Natural killer cell treated with Interleukin-12 subunit alpha and Interleukin-12 subunit beta and Interleukin-15 and Interleukin-18, amount 100 ng/mL, for 72 hours (primary cell): ENCODE measurements at regions not wholly inside any gene's neighbourhood (a gene's known extent, or its start where the extent isn't known, plus 50 kb on each side); places are given as distances from the start of the nearest gene placed in this dataset.
A peak's percentile ranks its signal among the peaks of the same experiment; 100 is the strongest.

ENCODE experiments used
- ATAC-seq, 2 donors: fragments of 150-1000 bp; cut with Tn5 transposase in 1 of 2; sonication (Bioruptor Pico), chemical (Tn5 transposase) in 1 of 2; 2 replicates each; pipeline ENCODE4 v1.10.0; 2021
- DNase-seq: peaks from one replicate; pipeline ENCODE4 v3.0.0; 2022; ENCODE audit warnings: low spot score
- H3K27ac Mint-ChIP-seq, 2 donors: 1 replicate in 1 of 2; 2 replicates in 1 of 2; pipeline ENCODE4 v1.8.0; 2022; ENCODE audit warnings: mixed read lengths in 2 of 2, mild to moderate bottlenecking in 1 of 2, moderate library complexity in 1 of 2
- H3K27me3 Mint-ChIP-seq, 2 donors: 1 replicate in 1 of 2; 2 replicates in 1 of 2; pipeline ENCODE4 v1.8.0; 2022; ENCODE audit warnings: mixed read lengths in 2 of 2
- H3K36me3 Mint-ChIP-seq: one replicate; pipeline ENCODE4 v1.8.0; 2022; ENCODE audit warnings: mixed read lengths
- H3K4me1 Mint-ChIP-seq, 2 donors: 1 replicate in 1 of 2; 2 replicates in 1 of 2; pipeline ENCODE4 v1.8.0; 2022; ENCODE audit warnings: low read depth in 2 of 2, mixed read lengths in 2 of 2, mild to moderate bottlenecking in 1 of 2
- H3K4me3 Mint-ChIP-seq: one replicate; pipeline ENCODE4 v1.8.0; 2022; ENCODE audit warnings: mixed read lengths
- H3K9me3 Mint-ChIP-seq: 2 replicates; pipeline ENCODE4 v1.8.0; 2022; ENCODE audit warnings: mixed read lengths

- Mint-ChIP-seq H3K4me3 (no peak overlapping the region), H3K9me3 (no peaks in the 10 kb centered on the region), H3K36me3 (no peaks in the 10 kb centered on the region), H3K4me1 (peaks cover 13 to 14% of the 10 kb centered on the region in 2 donors), H3K27ac (no peak overlapping the region), H3K27me3 (peaks cover 0 to 21% of the 10 kb centered on the region in 2 donors)
- DNase-seq (no peak), ATAC-seq (no peak)
Observed at GRCh38 chr18:25843791-25844190, 246.6 kb downstream of the SS18 start.

DNA sequence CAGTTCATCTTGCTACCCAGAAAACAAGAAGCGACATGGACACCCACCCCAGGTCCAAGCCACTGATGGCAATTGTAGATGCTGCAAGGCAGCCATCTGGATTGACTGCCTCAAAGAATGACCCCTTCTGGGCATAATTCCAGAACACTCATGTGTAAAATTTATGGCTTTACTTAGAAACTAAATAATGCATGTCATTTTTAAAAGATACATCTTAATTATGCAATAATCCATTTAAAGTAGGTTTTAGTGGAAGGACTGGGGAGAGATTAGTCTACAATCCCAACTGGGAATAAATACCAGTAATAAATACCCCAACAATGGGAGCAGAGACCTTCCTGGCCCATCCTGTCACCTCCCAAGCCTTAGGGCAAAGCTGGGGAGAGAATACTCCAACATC, 247.7 kb downstream of the SS18 start:
- no peak for ATAC-seq
- H3K4me3 Mint-ChIP-seq, result no peak overlapping the region

GRCh38 chr18:25834061-25834460, 256.4 kb downstream of the SS18 start:
- no peaks in the 10 kb centered on the region for H3K36me3 Mint-ChIP-seq
- H3K4me1 Mint-ChIP-seq, result peaks cover 0 to 3% of the 10 kb centered on the region in 2 donors
- no peak for ATAC-seq
- H3K27me3 Mint-ChIP-seq, result peaks cover 11 to 17% of the 10 kb centered on the region in 2 donors
- no peak for DNase-seq
- no peak overlapping the region for H3K27ac Mint-ChIP-seq
- no peaks in the 10 kb centered on the region for H3K9me3 Mint-ChIP-seq
- H3K4me3 Mint-ChIP-seq, result no peak overlapping the region

More for the DNA sequence above, 247.7 kb downstream of the SS18 start:
- peaks cover 0 to 19% of the 10 kb centered on the region in 2 donors for H3K27me3 Mint-ChIP-seq
- no peaks in the 10 kb centered on the region for H3K36me3 Mint-ChIP-seq
- no peaks in the 10 kb centered on the region for H3K9me3 Mint-ChIP-seq
- DNase-seq, result no peak
- no peak overlapping the region for H3K27ac Mint-ChIP-seq
- peaks cover 13 to 14% of the 10 kb centered on the region in 2 donors for H3K4me1 Mint-ChIP-seq

GRCh38 chr18:25832001-25832604, 258.3 kb downstream of the SS18 start:
- no peaks in the 10 kb centered on the region for H3K9me3 Mint-ChIP-seq
- peaks cover 11% of the 10 kb centered on the region in 2 donors for H3K27me3 Mint-ChIP-seq
- DNase-seq (no peak), ATAC-seq (peak in 1 of 2 donors; percentile 76)
- no peak overlapping the region for H3K4me3 Mint-ChIP-seq
- H3K4me1 Mint-ChIP-seq, result peaks cover 0 to 3% of the 10 kb centered on the region in 2 donors
- H3K27ac Mint-ChIP-seq, result no peak overlapping the region
- no peaks in the 10 kb centered on the region for H3K36me3 Mint-ChIP-seq

- peaks cover 0 to 2% of the 10 kb centered on the region in 2 donors for H3K4me1 Mint-ChIP-seq
Observed at GRCh38 chr18:25831301-25831701, 259.1 kb downstream of the SS18 start.

DNA sequence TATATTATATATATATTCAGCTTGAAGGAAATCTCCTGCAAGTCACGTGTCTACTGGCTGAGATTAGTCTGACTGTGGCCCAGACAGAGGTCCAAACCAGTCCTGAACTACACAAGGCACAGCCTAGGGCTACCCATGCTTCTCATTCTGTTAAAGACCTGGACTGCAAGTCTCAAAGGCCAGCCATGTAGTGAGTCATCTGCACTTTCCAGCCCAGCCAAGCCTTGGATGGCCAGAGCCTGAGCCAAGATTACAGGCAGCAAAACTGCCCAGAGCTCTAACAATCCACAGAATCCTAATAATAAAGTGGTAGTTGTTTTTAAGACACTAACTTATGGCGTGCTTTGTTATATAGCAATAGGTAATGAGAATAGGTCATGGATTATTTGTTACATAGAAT, 259.6 kb downstream of the SS18 start:
- Mint-ChIP-seq H3K36me3 (no peaks in the 10 kb centered on the region), H3K9me3 (no peaks in the 10 kb centered on the region), H3K27ac (no peak overlapping the region), H3K4me1 (peaks cover 0 to 4% of the 10 kb centered on the region in 2 donors), H3K27me3 (peaks cover 3 to 6% of the 10 kb centered on the region in 2 donors), H3K4me3 (no peak overlapping the region)
- ATAC-seq (no peak), DNase-seq (no peak)

More at GRCh38 chr18:25831301-25831701, 259.1 kb downstream of the SS18 start:
- no peaks in the 10 kb centered on the region for H3K36me3 Mint-ChIP-seq
- H3K9me3 Mint-ChIP-seq, result no peaks in the 10 kb centered on the region
- H3K4me3 Mint-ChIP-seq, result no peak overlapping the region
- DNase-seq, result no peak
- H3K27ac Mint-ChIP-seq, result no peak overlapping the region
- peaks cover 6% of the 10 kb centered on the region in 2 donors for H3K27me3 Mint-ChIP-seq
- no peak for ATAC-seq

GRCh38 chr18:25827961-25828561, 262.4 kb downstream of the SS18 start:
- Mint-ChIP-seq H3K27ac (no peak overlapping the region), H3K9me3 (no peaks in the 10 kb centered on the region), H3K27me3 (no peaks in the 10 kb centered on the region), H3K4me1 (peaks cover 0 to 4% of the 10 kb centered on the region in 2 donors), H3K36me3 (no peaks in the 10 kb centered on the region), H3K4me3 (no peak overlapping the region)
- DNase-seq, result no peak
- no peak for ATAC-seq

GRCh38 chr18:25827228-25827627, 263.2 kb downstream of the SS18 start:
- H3K9me3 Mint-ChIP-seq, result no peaks in the 10 kb centered on the region
- no peaks in the 10 kb centered on the region for H3K36me3 Mint-ChIP-seq
- DNase-seq, result no peak
- no peak overlapping the region for H3K27ac Mint-ChIP-seq
- H3K27me3 Mint-ChIP-seq, result no peaks in the 10 kb centered on the region
- H3K4me3 Mint-ChIP-seq, result no peak overlapping the region
- H3K4me1 Mint-ChIP-seq, result peaks cover 0 to 4% of the 10 kb centered on the region in 2 donors
- ATAC-seq, result no peak

DNA sequence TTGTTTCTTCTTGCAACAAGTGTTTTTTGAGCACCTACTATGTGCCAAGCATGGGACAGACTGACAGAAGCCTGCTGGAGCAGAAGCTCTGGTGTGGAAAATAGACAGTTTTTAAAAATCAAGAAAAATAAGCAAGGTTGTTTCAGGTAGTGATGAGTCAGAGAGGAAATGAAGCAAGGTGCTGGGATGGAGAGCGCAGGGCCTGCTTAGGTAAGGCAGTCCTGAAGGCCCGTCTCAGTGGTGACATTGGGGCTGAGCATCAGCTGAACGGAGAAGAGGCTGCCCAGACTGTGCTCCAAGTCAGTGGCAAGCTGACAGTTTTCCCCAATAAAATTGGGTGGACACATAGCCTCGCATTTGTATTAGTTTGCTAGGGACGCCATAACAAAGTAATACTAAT, 263.6 kb downstream of the SS18 start:
- Mint-ChIP-seq H3K4me3 (no peak overlapping the region), H3K27ac (no peak overlapping the region)

GRCh38 chr18:25825979-25826776, 264.2 kb downstream of the SS18 start:
- Mint-ChIP-seq H3K9me3 (no peaks in the 10 kb centered on the region), H3K27me3 (peaks cover 5 to 7% of the 10 kb centered on the region in 2 donors), H3K36me3 (no peaks in the 10 kb centered on the region), H3K4me1 (peaks cover 0 to 4% of the 10 kb centered on the region in 2 donors), H3K4me3 (no peak overlapping the region), H3K27ac (peak overlapping the region in 1 of 2 donors; percentile 14)
- no peak for DNase-seq
- ATAC-seq, result no peak

More for the DNA sequence above, 263.6 kb downstream of the SS18 start:
- Mint-ChIP-seq H3K36me3 (no peaks in the 10 kb centered on the region), H3K4me1 (peaks cover 0 to 4% of the 10 kb centered on the region in 2 donors), H3K27me3 (peaks cover 0 to under 1% of the 10 kb centered on the region in 2 donors), H3K9me3 (no peaks in the 10 kb centered on the region)
- DNase-seq, result no peak
- no peak for ATAC-seq

DNA sequence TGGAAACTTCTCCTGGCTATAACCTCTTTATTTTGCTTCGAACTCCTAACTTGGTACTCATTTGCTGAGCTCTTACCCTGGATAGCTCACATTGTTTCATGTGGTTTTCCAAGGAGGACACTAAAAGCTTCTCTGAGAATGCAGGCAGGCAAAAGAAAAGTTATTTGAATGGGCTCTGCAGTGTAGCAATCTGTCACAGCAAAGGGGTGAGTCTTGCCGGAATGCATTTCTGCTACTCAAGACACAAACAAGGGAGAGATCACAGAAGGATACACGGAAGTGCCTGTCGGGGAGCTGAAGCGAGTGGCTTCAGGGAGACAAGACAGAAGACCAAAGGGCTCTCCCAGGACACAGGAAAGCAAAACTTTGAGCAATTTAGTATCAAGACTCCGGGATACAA, 265.4 kb downstream of the SS18 start:
- DNase-seq (no peak), ATAC-seq (no peak)
- Mint-ChIP-seq H3K9me3 (no peaks in the 10 kb centered on the region), H3K36me3 (no peaks in the 10 kb centered on the region), H3K4me1 (peaks cover 0 to 4% of the 10 kb centered on the region in 2 donors), H3K27me3 (peaks cover 8% of the 10 kb centered on the region in 2 donors), H3K4me3 (no peak overlapping the region), H3K27ac (no peak overlapping the region)

GRCh38 chr18:25819746-25820363, 270.6 kb downstream of the SS18 start:
- ATAC-seq (no peak), DNase-seq (no peak)
- H3K4me3 Mint-ChIP-seq, result no peak overlapping the region
- no peaks in the 10 kb centered on the region for H3K9me3 Mint-ChIP-seq
- no peak overlapping the region for H3K27ac Mint-ChIP-seq
- peaks cover 10 to 13% of the 10 kb centered on the region in 2 donors for H3K4me1 Mint-ChIP-seq
- peaks cover 8% of the 10 kb centered on the region in 2 donors for H3K27me3 Mint-ChIP-seq
- no peaks in the 10 kb centered on the region for H3K36me3 Mint-ChIP-seq

DNA sequence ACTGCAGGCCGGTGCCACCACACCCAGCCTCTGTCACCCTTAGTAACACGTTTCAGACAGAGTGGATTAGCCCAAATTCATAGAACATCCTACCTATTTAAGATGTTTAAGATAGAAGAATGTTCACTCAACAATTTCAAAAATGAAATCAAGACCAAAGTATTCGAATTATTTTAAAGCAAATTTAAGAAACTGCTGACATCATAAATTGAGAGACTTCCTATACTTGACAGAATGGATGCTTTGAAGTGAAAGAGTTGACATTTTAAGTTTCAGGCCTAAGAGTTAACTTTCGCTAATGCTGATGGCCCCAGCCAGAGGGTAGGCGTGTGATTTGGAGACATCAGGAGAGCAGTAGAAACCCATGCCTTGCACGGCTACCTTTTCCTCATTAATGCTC, 271.9 kb downstream of the SS18 start:
- H3K27ac Mint-ChIP-seq, result peak overlapping the region in 1 of 2 donors; percentile 4
- ATAC-seq (no peak), DNase-seq (no peak)
- H3K9me3 Mint-ChIP-seq, result no peaks in the 10 kb centered on the region
- H3K4me1 Mint-ChIP-seq, result peaks cover 10 to 18% of the 10 kb centered on the region in 2 donors
- no peaks in the 10 kb centered on the region for H3K36me3 Mint-ChIP-seq
- no peak overlapping the region for H3K4me3 Mint-ChIP-seq
- H3K27me3 Mint-ChIP-seq, result peaks cover 8% of the 10 kb centered on the region in 2 donors
